ENCODE measurements at regions not wholly inside any gene's neighbourhood (a gene's known extent, or its start where the extent isn't known, plus 50 kb on each side); places are given as distances from the start of the nearest gene placed in this dataset.

DNA sequence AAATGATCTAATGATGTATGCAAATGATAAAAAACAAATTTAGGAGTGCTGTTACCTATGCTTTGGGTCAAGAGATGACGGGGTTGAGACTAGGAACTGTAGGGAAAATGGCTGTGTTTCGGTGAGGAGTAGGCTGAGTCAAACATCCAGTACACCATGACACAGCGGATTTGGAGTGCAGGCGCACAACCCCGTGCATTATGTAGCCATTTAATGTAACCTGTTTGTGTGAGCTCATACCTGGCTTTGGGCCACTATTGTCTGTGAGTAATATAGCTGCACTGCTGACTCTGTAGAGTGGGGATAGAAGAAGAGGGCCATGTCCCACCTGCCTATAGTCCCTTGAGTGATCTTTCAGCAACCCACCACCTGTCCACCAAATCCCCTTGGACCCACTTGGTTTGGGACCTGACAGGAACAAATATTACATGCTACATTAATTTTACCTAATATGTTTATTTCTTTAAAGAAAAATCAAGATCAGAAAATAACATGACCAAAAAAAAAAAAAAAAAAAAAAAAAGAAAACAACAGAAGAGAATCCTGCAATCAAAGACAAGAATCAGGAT is 95.5 kb upstream of the KLHL1 start:
- TF ChIP-seq ZFP30 (CRISPR knock-in tag; IDR thresholded peaks at IDR 0.05), result no peak
- TF ChIP-seq, protein P1, sequence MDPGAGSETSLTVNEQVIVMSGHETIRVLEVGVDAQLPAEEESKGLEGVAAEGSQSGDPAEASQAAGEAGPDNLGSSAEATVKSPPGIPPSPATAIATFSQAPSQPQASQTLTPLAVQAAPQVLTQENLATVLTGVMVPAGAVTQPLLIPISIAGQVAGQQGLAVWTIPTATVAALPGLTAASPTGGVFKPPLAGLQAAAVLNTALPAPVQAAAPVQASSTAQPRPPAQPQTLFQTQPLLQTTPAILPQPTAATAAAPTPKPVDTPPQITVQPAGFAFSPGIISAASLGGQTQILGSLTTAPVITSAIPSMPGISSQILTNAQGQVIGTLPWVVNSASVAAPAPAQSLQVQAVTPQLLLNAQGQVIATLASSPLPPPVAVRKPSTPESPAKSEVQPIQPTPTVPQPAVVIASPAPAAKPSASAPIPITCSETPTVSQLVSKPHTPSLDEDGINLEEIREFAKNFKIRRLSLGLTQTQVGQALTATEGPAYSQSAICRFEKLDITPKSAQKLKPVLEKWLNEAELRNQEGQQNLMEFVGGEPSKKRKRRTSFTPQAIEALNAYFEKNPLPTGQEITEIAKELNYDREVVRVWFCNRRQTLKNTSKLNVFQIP (CRISPR knock-in tag; IDR thresholded peaks at IDR 0.05; ENCODE audit: borderline replicate concordance, low read depth), result no peak
- TF ChIP-seq, protein P2, sequence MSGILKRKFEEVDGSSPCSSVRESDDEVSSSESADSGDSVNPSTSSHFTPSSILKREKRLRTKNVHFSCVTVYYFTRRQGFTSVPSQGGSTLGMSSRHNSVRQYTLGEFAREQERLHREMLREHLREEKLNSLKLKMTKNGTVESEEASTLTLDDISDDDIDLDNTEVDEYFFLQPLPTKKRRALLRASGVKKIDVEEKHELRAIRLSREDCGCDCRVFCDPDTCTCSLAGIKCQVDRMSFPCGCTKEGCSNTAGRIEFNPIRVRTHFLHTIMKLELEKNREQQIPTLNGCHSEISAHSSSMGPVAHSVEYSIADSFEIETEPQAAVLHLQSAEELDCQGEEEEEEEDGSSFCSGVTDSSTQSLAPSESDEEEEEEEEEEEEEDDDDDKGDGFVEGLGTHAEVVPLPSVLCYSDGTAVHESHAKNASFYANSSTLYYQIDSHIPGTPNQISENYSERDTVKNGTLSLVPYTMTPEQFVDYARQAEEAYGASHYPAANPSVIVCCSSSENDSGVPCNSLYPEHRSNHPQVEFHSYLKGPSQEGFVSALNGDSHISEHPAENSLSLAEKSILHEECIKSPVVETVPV (CRISPR knock-in tag; IDR thresholded peaks at IDR 0.05), result no peak
- no peak for TF ChIP-seq BACH2 (CRISPR knock-in tag; IDR thresholded peaks at IDR 0.05; ENCODE audit: borderline replicate concordance)
- TF ChIP-seq TCF4 (CRISPR knock-in tag; IDR thresholded peaks at IDR 0.05; ENCODE audit: borderline replicate concordance), result no peak
- no peak for TF ChIP-seq RARB (CRISPR knock-in tag; IDR thresholded peaks at IDR 0.05)
- TF ChIP-seq ISL1 (CRISPR knock-in tag; IDR thresholded peaks at IDR 0.05), result no peak
- no peak for TF ChIP-seq ZFP3 (CRISPR knock-in tag; IDR thresholded peaks at IDR 0.05)
- TF ChIP-seq CSDC2 (CRISPR knock-in tag; IDR thresholded peaks at IDR 0.05), result no peak
- no peak for TF ChIP-seq PPARA (CRISPR knock-in tag; IDR thresholded peaks at IDR 0.05; ENCODE audit: borderline replicate concordance)
- ATAC-seq, result no peak

DNA sequence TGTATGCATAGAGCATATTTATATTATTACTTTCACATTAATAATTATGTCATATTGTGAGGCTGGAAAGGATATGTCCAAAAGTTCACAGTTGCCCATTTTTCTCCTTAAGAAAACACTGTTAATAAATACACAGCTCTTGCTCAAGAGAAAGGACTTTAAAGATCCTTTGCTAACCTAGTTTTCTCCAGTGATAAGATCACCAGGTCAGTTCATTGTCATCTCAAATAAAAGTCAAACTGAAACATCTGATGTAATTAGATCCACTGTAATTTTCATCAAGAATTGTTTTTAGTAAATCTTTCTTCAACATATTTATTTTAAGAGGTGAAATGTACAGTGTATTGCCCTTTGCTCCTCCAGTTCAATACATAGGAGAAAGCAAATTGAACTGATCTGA is 82.8 kb upstream of the KLHL1 start:
- no peak for ATAC-seq
- TF ChIP-seq ARNTL (CRISPR knock-in tag; IDR thresholded peaks at IDR 0.05; ENCODE audit: borderline replicate concordance, low read depth), result no peak
- TF ChIP-seq ISL1 (CRISPR knock-in tag; IDR thresholded peaks at IDR 0.05), result peak; percentile 92
- TF ChIP-seq ESRRG (CRISPR knock-in tag; IDR thresholded peaks at IDR 0.05), result no peak
- no peak for TF ChIP-seq PPARA (CRISPR knock-in tag; IDR thresholded peaks at IDR 0.05; ENCODE audit: borderline replicate concordance)
- TF ChIP-seq ZC3H10 (CRISPR knock-in tag; IDR thresholded peaks at IDR 0.05), result no peak
- TF ChIP-seq, protein P3, sequence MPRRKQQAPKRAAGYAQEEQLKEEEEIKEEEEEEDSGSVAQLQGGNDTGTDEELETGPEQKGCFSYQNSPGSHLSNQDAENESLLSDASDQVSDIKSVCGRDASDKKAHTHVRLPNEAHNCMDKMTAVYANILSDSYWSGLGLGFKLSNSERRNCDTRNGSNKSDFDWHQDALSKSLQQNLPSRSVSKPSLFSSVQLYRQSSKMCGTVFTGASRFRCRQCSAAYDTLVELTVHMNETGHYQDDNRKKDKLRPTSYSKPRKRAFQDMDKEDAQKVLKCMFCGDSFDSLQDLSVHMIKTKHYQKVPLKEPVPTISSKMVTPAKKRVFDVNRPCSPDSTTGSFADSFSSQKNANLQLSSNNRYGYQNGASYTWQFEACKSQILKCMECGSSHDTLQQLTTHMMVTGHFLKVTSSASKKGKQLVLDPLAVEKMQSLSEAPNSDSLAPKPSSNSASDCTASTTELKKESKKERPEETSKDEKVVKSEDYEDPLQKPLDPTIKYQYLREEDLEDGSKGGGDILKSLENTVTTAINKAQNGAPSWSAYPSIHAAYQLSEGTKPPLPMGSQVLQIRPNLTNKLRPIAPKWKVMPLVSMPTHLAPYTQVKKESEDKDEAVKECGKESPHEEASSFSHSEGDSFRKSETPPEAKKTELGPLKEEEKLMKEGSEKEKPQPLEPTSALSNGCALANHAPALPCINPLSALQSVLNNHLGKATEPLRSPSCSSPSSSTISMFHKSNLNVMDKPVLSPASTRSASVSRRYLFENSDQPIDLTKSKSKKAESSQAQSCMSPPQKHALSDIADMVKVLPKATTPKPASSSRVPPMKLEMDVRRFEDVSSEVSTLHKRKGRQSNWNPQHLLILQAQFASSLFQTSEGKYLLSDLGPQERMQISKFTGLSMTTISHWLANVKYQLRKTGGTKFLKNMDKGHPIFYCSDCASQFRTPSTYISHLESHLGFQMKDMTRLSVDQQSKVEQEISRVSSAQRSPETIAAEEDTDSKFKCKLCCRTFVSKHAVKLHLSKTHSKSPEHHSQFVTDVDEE (CRISPR knock-in tag; IDR thresholded peaks at IDR 0.05), result peak; percentile 34; the same call in 1 of the 2 replicates
- TF ChIP-seq TOX (CRISPR knock-in tag; IDR thresholded peaks at IDR 0.05; ENCODE audit: borderline replicate concordance), result no peak
- TF ChIP-seq, protein P4, sequence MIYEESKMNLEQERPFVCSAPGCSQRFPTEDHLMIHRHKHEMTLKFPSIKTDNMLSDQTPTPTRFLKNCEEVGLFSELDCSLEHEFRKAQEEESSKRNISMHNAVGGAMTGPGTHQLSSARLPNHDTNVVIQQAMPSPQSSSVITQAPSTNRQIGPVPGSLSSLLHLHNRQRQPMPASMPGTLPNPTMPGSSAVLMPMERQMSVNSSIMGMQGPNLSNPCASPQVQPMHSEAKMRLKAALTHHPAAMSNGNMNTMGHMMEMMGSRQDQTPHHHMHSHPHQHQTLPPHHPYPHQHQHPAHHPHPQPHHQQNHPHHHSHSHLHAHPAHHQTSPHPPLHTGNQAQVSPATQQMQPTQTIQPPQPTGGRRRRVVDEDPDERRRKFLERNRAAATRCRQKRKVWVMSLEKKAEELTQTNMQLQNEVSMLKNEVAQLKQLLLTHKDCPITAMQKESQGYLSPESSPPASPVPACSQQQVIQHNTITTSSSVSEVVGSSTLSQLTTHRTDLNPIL (CRISPR knock-in tag; IDR thresholded peaks at IDR 0.05; ENCODE audit: low read depth), result 0 out of 2 replicates have a peak, but pooled peaks have one; percentile 23
- no peak for TF ChIP-seq TCF4 (CRISPR knock-in tag; IDR thresholded peaks at IDR 0.05; ENCODE audit: borderline replicate concordance)

DNA sequence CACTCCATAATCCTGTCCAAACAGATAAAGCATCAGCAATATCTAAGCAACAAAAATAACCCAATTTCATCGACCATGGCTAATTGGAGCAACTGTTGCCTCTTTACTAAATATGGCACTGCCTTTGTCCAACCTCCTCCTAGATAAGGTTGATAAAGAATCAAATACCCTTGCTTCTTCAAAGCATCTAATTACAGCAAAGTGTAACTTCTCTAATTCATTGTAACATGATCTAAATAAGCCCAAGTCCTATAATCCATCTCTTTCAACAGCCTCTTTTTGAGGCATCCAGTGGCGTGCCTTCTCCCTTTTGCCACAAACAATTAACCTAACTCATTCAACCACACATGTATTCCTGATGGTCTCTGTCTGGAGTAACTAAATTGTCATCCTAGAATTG is 81.7 kb upstream of the KLHL1 start:
- TF ChIP-seq OSR1 (CRISPR knock-in tag; IDR thresholded peaks at IDR 0.05), result no peak
- TF ChIP-seq ZFP3 (CRISPR knock-in tag; IDR thresholded peaks at IDR 0.05), result no peak
- no peak for TF ChIP-seq ZNF70 (CRISPR knock-in tag; IDR thresholded peaks at IDR 0.05)
- no peak for TF ChIP-seq RARB (CRISPR knock-in tag; IDR thresholded peaks at IDR 0.05)
- no peak for TF ChIP-seq ISL1 (CRISPR knock-in tag; IDR thresholded peaks at IDR 0.05)
- no peak for TF ChIP-seq PPARA (CRISPR knock-in tag; IDR thresholded peaks at IDR 0.05; ENCODE audit: borderline replicate concordance)
- no peak for TF ChIP-seq BACH2 (CRISPR knock-in tag; IDR thresholded peaks at IDR 0.05; ENCODE audit: borderline replicate concordance)
- no peak for TF ChIP-seq ZNF565 (CRISPR knock-in tag; conservative IDR thresholded peaks at IDR 0.05; ENCODE audit: low read depth)
- TF ChIP-seq, protein P3 (CRISPR knock-in tag; IDR thresholded peaks at IDR 0.05), result no peak
- no peak for TF ChIP-seq GLIS3 (CRISPR knock-in tag; IDR thresholded peaks at IDR 0.05)
- TF ChIP-seq, protein P1 (CRISPR knock-in tag; IDR thresholded peaks at IDR 0.05; ENCODE audit: borderline replicate concordance, low read depth), result no peak
- ATAC-seq, result no peak

Measured in SK-N-SH treated with all-trans-retinoic acid at 6 μM for 48 hours (cell line).